ENCODE measurements at regions not wholly inside any gene's neighbourhood (a gene's known extent, or its start where the extent isn't known, plus 50 kb on each side); places are given as distances from the start of the nearest gene placed in this dataset.

DNA sequence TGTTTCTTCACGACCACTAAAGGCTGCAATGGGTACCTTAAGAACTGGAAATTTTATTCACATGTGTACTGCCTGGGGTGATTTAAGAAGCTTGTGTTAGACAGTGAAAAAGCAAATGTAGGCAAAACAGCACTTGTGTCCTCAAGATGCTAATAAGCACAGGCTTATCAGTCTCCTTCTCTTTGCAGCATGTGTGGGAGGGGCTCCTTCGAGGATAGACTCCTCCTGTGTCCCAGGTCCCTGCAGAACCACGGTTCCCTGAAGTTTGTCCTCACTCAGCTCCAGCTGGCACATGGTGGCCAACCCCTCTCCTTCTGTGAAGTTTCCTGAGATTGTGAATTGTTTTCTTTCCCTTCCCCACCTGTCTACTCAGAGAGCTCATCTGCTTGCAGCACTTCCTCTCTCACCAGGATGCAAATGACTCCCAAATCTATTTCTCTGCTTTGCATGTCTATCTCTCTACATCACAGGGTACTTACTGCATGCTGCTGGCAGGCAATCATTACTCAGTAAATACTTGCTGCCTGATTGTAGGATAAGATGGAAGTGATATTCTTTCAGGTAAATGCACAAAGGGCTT is 589.6 kb upstream of the KLHL29 start:
- TF ChIP-seq EZH2 (IDR thresholded peaks at IDR 0.05; ENCODE audit: borderline replicate concordance, low read depth, low read length, severe bottlenecking) = no peak
- TF ChIP-seq, protein P1, sequence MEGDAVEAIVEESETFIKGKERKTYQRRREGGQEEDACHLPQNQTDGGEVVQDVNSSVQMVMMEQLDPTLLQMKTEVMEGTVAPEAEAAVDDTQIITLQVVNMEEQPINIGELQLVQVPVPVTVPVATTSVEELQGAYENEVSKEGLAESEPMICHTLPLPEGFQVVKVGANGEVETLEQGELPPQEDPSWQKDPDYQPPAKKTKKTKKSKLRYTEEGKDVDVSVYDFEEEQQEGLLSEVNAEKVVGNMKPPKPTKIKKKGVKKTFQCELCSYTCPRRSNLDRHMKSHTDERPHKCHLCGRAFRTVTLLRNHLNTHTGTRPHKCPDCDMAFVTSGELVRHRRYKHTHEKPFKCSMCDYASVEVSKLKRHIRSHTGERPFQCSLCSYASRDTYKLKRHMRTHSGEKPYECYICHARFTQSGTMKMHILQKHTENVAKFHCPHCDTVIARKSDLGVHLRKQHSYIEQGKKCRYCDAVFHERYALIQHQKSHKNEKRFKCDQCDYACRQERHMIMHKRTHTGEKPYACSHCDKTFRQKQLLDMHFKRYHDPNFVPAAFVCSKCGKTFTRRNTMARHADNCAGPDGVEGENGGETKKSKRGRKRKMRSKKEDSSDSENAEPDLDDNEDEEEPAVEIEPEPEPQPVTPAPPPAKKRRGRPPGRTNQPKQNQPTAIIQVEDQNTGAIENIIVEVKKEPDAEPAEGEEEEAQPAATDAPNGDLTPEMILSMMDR (IDR thresholded peaks at IDR 0.05; ENCODE audit: borderline replicate concordance, extremely low read depth, low read length, poor library complexity, severe bottlenecking) = no peak
- Histone ChIP-seq H3K9ac (ENCODE audit: low read depth, low read length) (no peak overlapping the region), H3K36me3 (ENCODE audit: insufficient read depth, low read length) (no peaks in the 10 kb centered on the region), H3K27ac (ENCODE audit: low read length) (no peak overlapping the region), H2AFZ (ENCODE audit: low read depth, low read length) (no peak overlapping the region), H3K9me3 (ENCODE audit: insufficient read depth, low read length, severe bottlenecking) (no peaks in the 10 kb centered on the region), H4K20me1 (ENCODE audit: insufficient read depth, low read length) (no peaks in the 10 kb centered on the region), H3K4me1 (ENCODE audit: insufficient read depth, low read length) (no peaks in the 10 kb centered on the region), H3K4me2 (ENCODE audit: insufficient read depth, low read length) (no peak overlapping the region), H3K27me3 (ENCODE audit: insufficient read depth, low read length, poor library complexity) (no peaks in the 10 kb centered on the region), H3K79me2 (ENCODE audit: insufficient read depth, low read length) (no peaks in the 10 kb centered on the region), H3K4me3 (ENCODE audit: low read depth in 1 of 2, low read length in 2 of 2) (no peak overlapping the region)
- ATAC-seq (ENCODE audit: insufficient read depth, low read depth) (no peak), DNase-seq (no peak)

DNA sequence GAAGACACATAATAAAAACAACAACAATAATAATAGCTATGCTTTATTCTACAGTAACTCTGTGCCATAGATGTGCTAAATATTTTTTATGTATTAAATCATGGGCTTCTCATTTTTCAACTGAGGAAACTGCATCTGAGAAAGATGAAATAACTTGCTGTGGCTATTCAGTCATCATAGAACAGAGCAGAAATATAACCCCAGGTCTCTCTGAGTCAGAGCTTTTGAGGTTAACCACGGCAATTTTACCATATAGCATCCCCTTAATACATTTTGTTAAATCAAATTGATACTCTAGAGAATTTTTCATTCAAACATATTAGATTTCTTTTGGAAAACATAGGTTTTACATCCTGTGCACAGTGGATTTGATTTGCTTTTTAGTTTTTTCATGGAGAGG is 586.6 kb upstream of the KLHL29 start:
- no peak overlapping the region for H2AFZ ChIP-seq (ENCODE audit: low read depth, low read length)
- no peaks in the 10 kb centered on the region for H3K27me3 ChIP-seq (ENCODE audit: insufficient read depth, low read length, poor library complexity)
- H3K4me1 ChIP-seq (ENCODE audit: insufficient read depth, low read length) = no peaks in the 10 kb centered on the region
- no peaks in the 10 kb centered on the region for H3K36me3 ChIP-seq (ENCODE audit: insufficient read depth, low read length)
- TF ChIP-seq, protein P1 (IDR thresholded peaks at IDR 0.05; ENCODE audit: borderline replicate concordance, extremely low read depth, low read length, poor library complexity, severe bottlenecking) = no peak
- no peak for TF ChIP-seq EZH2 (IDR thresholded peaks at IDR 0.05; ENCODE audit: borderline replicate concordance, low read depth, low read length, severe bottlenecking)
- no peak overlapping the region for H3K4me2 ChIP-seq (ENCODE audit: insufficient read depth, low read length)
- H3K4me3 ChIP-seq (ENCODE audit: low read depth in 1 of 2, low read length in 2 of 2) = no peak overlapping the region
- ATAC-seq (ENCODE audit: insufficient read depth, low read depth) (no peak), DNase-seq (no peak)
- H3K9ac ChIP-seq (ENCODE audit: low read depth, low read length) = no peak overlapping the region
- H4K20me1 ChIP-seq (ENCODE audit: insufficient read depth, low read length) = no peaks in the 10 kb centered on the region
- H3K79me2 ChIP-seq (ENCODE audit: insufficient read depth, low read length) = no peaks in the 10 kb centered on the region
- no peak overlapping the region for H3K27ac ChIP-seq (ENCODE audit: low read length)
- no peaks in the 10 kb centered on the region for H3K9me3 ChIP-seq (ENCODE audit: insufficient read depth, low read length, severe bottlenecking)

DNA sequence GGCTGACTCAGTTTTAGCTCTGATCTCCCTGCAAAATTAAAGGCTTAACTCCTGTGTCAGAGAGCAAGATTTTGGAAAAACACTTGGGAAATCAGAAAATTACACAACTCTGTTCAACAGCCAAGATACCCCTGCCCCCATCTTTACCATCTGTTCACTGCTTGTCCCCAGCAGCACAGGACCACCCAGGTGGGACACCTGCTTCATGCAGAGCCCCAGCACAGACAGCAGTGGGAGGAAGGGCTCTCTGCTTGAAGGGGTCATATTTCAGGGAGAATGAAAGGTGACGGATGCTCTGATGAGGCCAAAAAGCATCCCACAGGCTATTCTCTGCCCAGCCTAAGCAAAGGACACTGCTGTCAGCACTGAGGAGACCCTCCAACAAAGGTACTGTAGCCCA is 584.6 kb upstream of the KLHL29 start:
- DNase-seq = no peak
- no peak for ATAC-seq (ENCODE audit: insufficient read depth, low read depth)

More for the DNA sequence above, 584.6 kb upstream of the KLHL29 start:
- Histone ChIP-seq H3K79me2 (ENCODE audit: insufficient read depth, low read length) (no peaks in the 10 kb centered on the region), H2AFZ (ENCODE audit: low read depth, low read length) (no peak overlapping the region), H3K36me3 (ENCODE audit: insufficient read depth, low read length) (no peaks in the 10 kb centered on the region), H3K9ac (ENCODE audit: low read depth, low read length) (no peak overlapping the region), H4K20me1 (ENCODE audit: insufficient read depth, low read length) (no peaks in the 10 kb centered on the region), H3K4me1 (ENCODE audit: insufficient read depth, low read length) (no peaks in the 10 kb centered on the region), H3K4me2 (ENCODE audit: insufficient read depth, low read length) (no peak overlapping the region), H3K9me3 (ENCODE audit: insufficient read depth, low read length, severe bottlenecking) (no peaks in the 10 kb centered on the region), H3K27me3 (ENCODE audit: insufficient read depth, low read length, poor library complexity) (no peaks in the 10 kb centered on the region), H3K4me3 (ENCODE audit: low read depth in 1 of 2, low read length in 2 of 2) (no peak overlapping the region), H3K27ac (ENCODE audit: low read length) (no peak overlapping the region)
- no peak for TF ChIP-seq EZH2 (IDR thresholded peaks at IDR 0.05; ENCODE audit: borderline replicate concordance, low read depth, low read length, severe bottlenecking)
- TF ChIP-seq, protein P1 (IDR thresholded peaks at IDR 0.05; ENCODE audit: borderline replicate concordance, extremely low read depth, low read length, poor library complexity, severe bottlenecking) = no peak

Data from DND-41 (cell line).